AML-193 (cell line): ENCODE measurements at regions not wholly inside any gene's neighbourhood (a gene's known extent, or its start where the extent isn't known, plus 50 kb on each side); places are given as distances from the start of the nearest gene placed in this dataset.

Source experiments
- DNase-seq, 2 experiments: peaks; one replicate each; lab custom pipeline; 2025; lab: John Stamatoyannopoulos, UW

GRCh38 chr20:11778206-11778570, 139.5 kb upstream of the BTBD3 start:
- DNase-seq: no peak

- no peak for DNase-seq
Measured at GRCh38 chr20:11780765-11781369, 136.8 kb upstream of the BTBD3 start.

GRCh38 chr20:11783102-11783850, 134.4 kb upstream of the BTBD3 start:
- no peak for DNase-seq

- DNase-seq: no peak
Measured at GRCh38 chr20:11785885-11786507, 131.7 kb upstream of the BTBD3 start.

- DNase-seq: no peak
Measured at GRCh38 chr20:11790046-11790445, 127.6 kb upstream of the BTBD3 start.

GRCh38 chr20:11791316-11791715, 126.4 kb upstream of the BTBD3 start:
- no peak for DNase-seq

GRCh38 chr20:11791835-11792567, 125.7 kb upstream of the BTBD3 start:
- no peak for DNase-seq

GRCh38 chr20:11792568-11792953, 125.1 kb upstream of the BTBD3 start:
- DNase-seq: no peak

GRCh38 chr20:11794525-11794924, 123.2 kb upstream of the BTBD3 start:
- no peak for DNase-seq

- no peak for DNase-seq
Measured at GRCh38 chr20:11795071-11795615, 122.5 kb upstream of the BTBD3 start.

- DNase-seq: no peak
Measured at GRCh38 chr20:11796026-11796425, 121.7 kb upstream of the BTBD3 start.

- no peak for DNase-seq
Measured at GRCh38 chr20:11797156-11797555, 120.5 kb upstream of the BTBD3 start.

GRCh38 chr20:11799281-11799684, 118.4 kb upstream of the BTBD3 start:
- no peak for DNase-seq

GRCh38 chr20:11807054-11808048, 110.3 kb upstream of the BTBD3 start:
- DNase-seq: no peak

- DNase-seq: no peak
Measured at GRCh38 chr20:11808841-11809240, 108.9 kb upstream of the BTBD3 start.

- DNase-seq: no peak
Measured at GRCh38 chr20:11810311-11811083, 107.2 kb upstream of the BTBD3 start.

- DNase-seq: no peak
Measured at GRCh38 chr20:11813106-11813890, 104.4 kb upstream of the BTBD3 start.

- no peak for DNase-seq
Measured at GRCh38 chr20:11814267-11814666, 103.4 kb upstream of the BTBD3 start.

GRCh38 chr20:11820838-11821237, 96.9 kb upstream of the BTBD3 start:
- no peak for DNase-seq

GRCh38 chr20:11822540-11822794, 95.2 kb upstream of the BTBD3 start:
- no peak for DNase-seq
